ENCODE measurements at regions not wholly inside any gene's neighbourhood (a gene's known extent, or its start where the extent isn't known, plus 50 kb on each side); places are given as distances from the start of the nearest gene placed in this dataset.

- H3K4me2 ChIP-seq (replicated peaks; ENCODE audit: extremely low read depth, low read length, poor library complexity, severe bottlenecking): no peak overlapping the region
- peaks cover 9 to 22% of the 10 kb centered on the region in 2 donors for H3K4me1 ChIP-seq (ENCODE audit: control insufficient read depth in 1 of 2, insufficient read depth in 2 of 2, low read length in 2 of 2)
- no peak overlapping the region for H3K27ac ChIP-seq (ENCODE audit: low read depth in 1 of 2, low read length in 2 of 2)
- 100% methylated on average over 5 of the region's 5 CpGs for WGBS (ENCODE audit: insufficient coverage)
- Mint-ChIP-seq H3K4me1 (peaks cover 34% of the 10 kb centered on the region), H3K27me3 (ENCODE audit: low read depth in 3 of 3) (peaks cover 0 to 3% (median 0%) of the 10 kb centered on the region in 3 donors), H3K36me3 (no peaks in the 10 kb centered on the region), H3K27ac (no peak overlapping the region), H3K9me3 (peaks cover 0 to 3% (median 0%) of the 10 kb centered on the region in 7 donors), H3K4me3 (no peak overlapping the region)
- no peak overlapping the region for H2AFZ ChIP-seq (ENCODE audit: insufficient read depth, low read depth, low read length, poor library complexity, severe bottlenecking)
- H4K20me1 ChIP-seq (ENCODE audit: insufficient read depth, low read length): no peaks in the 10 kb centered on the region
- no peak overlapping the region for H3K4me3 ChIP-seq (replicated peaks in 1 of 3; ENCODE audit: low read depth in 2 of 3, low read length in 3 of 3)
- no peak for TF ChIP-seq CTCF (IDR thresholded peaks at IDR 0.05)
- H3K27me3 ChIP-seq (ENCODE audit: control insufficient read depth in 2 of 2, insufficient read depth in 2 of 2, low read length in 2 of 2): no peaks in the 10 kb centered on the region
- intact Hi-C loops (cut with micrococcal nuclease): no loop called here
- no peaks in the 10 kb centered on the region for H3K9me3 ChIP-seq (replicated peaks in 1 of 2; ENCODE audit: control insufficient read depth in 1 of 2, insufficient read depth in 1 of 2, low read length in 2 of 2)
- no peaks in the 10 kb centered on the region for H3K36me3 ChIP-seq (replicated peaks in 1 of 2; ENCODE audit: control insufficient read depth in 1 of 2, insufficient read depth in 2 of 2, low read length in 2 of 2)
- H3K79me2 ChIP-seq (ENCODE audit: insufficient read depth, low read length): no peaks in the 10 kb centered on the region
- no peak for DNase-seq
- H3K9ac ChIP-seq (ENCODE audit: insufficient read depth, low read length, poor library complexity, severe bottlenecking): no peak overlapping the region
Observed at GRCh38 chr9:89711866-89712265, 107.1 kb downstream of the GADD45G start.

- H3K4me1 ChIP-seq (ENCODE audit: control insufficient read depth in 1 of 2, insufficient read depth in 2 of 2, low read length in 2 of 2): peaks cover 9 to 22% of the 10 kb centered on the region in 2 donors
- no peak overlapping the region for H3K9ac ChIP-seq (ENCODE audit: insufficient read depth, low read length, poor library complexity, severe bottlenecking)
- H3K36me3 ChIP-seq (replicated peaks in 1 of 2; ENCODE audit: control insufficient read depth in 1 of 2, insufficient read depth in 2 of 2, low read length in 2 of 2): no peaks in the 10 kb centered on the region
- no peak overlapping the region for H3K27ac ChIP-seq (ENCODE audit: low read depth in 1 of 2, low read length in 2 of 2)
- Mint-ChIP-seq H3K4me1 (peaks cover 34% of the 10 kb centered on the region), H3K4me3 (no peak overlapping the region), H3K36me3 (no peaks in the 10 kb centered on the region), H3K27ac (no peak overlapping the region), H3K9me3 (peaks cover 0 to 4% (median 1%) of the 10 kb centered on the region in 7 donors), H3K27me3 (ENCODE audit: low read depth in 3 of 3) (peaks cover 0 to 2% (median 0%) of the 10 kb centered on the region in 3 donors)
- H2AFZ ChIP-seq (ENCODE audit: insufficient read depth, low read depth, low read length, poor library complexity, severe bottlenecking): no peak overlapping the region
- intact Hi-C loops (cut with micrococcal nuclease): no loop called here
- H3K79me2 ChIP-seq (ENCODE audit: insufficient read depth, low read length): no peaks in the 10 kb centered on the region
- H3K27me3 ChIP-seq (ENCODE audit: control insufficient read depth in 2 of 2, insufficient read depth in 2 of 2, low read length in 2 of 2): no peaks in the 10 kb centered on the region
- H3K9me3 ChIP-seq (replicated peaks in 1 of 2; ENCODE audit: control insufficient read depth in 1 of 2, insufficient read depth in 1 of 2, low read length in 2 of 2): peaks cover 0 to under 1% of the 10 kb centered on the region in 2 donors
- WGBS (ENCODE audit: insufficient coverage): 97% methylated on average over 4 of the region's 5 CpGs
- no peak for TF ChIP-seq CTCF (IDR thresholded peaks at IDR 0.05)
- H3K4me3 ChIP-seq (replicated peaks in 1 of 3; ENCODE audit: low read depth in 2 of 3, low read length in 3 of 3): no peak overlapping the region
- no peak overlapping the region for H3K4me2 ChIP-seq (replicated peaks; ENCODE audit: extremely low read depth, low read length, poor library complexity, severe bottlenecking)
- no peaks in the 10 kb centered on the region for H4K20me1 ChIP-seq (ENCODE audit: insufficient read depth, low read length)
- no peak for DNase-seq
Observed at GRCh38 chr9:89712283-89712682, 107.5 kb downstream of the GADD45G start.
